HFFc6 (cell line): ENCODE measurements at regions not wholly inside any gene's neighbourhood (a gene's known extent, or its start where the extent isn't known, plus 50 kb on each side); places are given as distances from the start of the nearest gene placed in this dataset.
A peak's percentile ranks its signal among the peaks of the same experiment; 100 is the strongest.
"Not testable (repeated sequence)": the region's sequence is repeated elsewhere in the genome, so short reads cannot be mapped to it uniquely, and the experiment has no call there.

Experiments
- DNase-seq: peaks from one replicate; pipeline ENCODE4 v3.0.0-alpha.2; 2018
- H3K27ac Mint-ChIP-seq: 2 replicates; pipeline ENCODE4 v1.8.0; 2020; ENCODE audit warnings: mild to moderate bottlenecking, mixed read lengths
- H3K27me3 Mint-ChIP-seq: 2 replicates; pipeline ENCODE4 v1.8.0; 2021; ENCODE audit warnings: mild to moderate bottlenecking, moderate library complexity, mixed read lengths; ENCODE audit not compliant: insufficient read depth
- H3K36me3 Mint-ChIP-seq: 2 replicates; pipeline ENCODE4 v1.8.0; 2021; ENCODE audit warnings: low read depth, mixed read lengths
- H3K4me1 Mint-ChIP-seq: 2 replicates; pipeline ENCODE4 v1.8.0; 2020; ENCODE audit warnings: low read depth, mixed read lengths
- H3K4me3 Mint-ChIP-seq: 2 replicates; pipeline ENCODE4 v1.8.0; 2020; ENCODE audit warnings: mild to moderate bottlenecking, moderate library complexity, mixed read lengths
- H3K9me3 Mint-ChIP-seq: 2 replicates; pipeline ENCODE4 v1.8.0; 2020; ENCODE audit warnings: mild to moderate bottlenecking, mixed read lengths
- TF ChIP-seq, protein P1 (sequence below): fragments of 200-600 bp; sonication (generic); IDR thresholded peaks from 2 replicates; pipeline ENCODE4 v1.5.0; 2021; ENCODE audit warnings: antibody characterized with exemption, mild to moderate bottlenecking

DNA sequence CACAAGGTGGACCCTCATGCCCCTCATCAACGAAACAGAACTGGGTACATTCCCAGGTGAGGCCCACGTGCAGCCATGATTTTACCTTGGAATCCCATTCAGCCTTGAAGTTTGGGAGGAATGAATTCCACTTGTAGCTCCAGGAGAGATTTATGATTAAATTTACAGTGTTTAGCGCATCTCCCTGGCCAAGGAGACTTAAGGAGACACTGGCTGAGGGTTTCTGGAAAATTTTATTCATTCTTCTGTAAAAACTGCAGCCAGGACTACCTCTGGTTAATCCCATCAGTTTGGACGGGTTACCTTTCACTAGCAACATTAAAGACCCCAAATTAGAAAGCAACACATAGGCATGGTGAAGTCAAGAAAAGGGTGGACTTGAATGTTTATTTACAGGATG, 87.2 kb upstream of the SMURF2 start:
- no peak overlapping the region for H3K4me3 Mint-ChIP-seq
- no peak overlapping the region for H3K27ac Mint-ChIP-seq
- no peaks in the 10 kb centered on the region for H3K9me3 Mint-ChIP-seq
- peaks cover 25% of the 10 kb centered on the region for H3K36me3 Mint-ChIP-seq
- no peak for DNase-seq
- H3K27me3 Mint-ChIP-seq: no peaks in the 10 kb centered on the region
- peaks cover 30% of the 10 kb centered on the region for H3K4me1 Mint-ChIP-seq
- TF ChIP-seq, protein P1, sequence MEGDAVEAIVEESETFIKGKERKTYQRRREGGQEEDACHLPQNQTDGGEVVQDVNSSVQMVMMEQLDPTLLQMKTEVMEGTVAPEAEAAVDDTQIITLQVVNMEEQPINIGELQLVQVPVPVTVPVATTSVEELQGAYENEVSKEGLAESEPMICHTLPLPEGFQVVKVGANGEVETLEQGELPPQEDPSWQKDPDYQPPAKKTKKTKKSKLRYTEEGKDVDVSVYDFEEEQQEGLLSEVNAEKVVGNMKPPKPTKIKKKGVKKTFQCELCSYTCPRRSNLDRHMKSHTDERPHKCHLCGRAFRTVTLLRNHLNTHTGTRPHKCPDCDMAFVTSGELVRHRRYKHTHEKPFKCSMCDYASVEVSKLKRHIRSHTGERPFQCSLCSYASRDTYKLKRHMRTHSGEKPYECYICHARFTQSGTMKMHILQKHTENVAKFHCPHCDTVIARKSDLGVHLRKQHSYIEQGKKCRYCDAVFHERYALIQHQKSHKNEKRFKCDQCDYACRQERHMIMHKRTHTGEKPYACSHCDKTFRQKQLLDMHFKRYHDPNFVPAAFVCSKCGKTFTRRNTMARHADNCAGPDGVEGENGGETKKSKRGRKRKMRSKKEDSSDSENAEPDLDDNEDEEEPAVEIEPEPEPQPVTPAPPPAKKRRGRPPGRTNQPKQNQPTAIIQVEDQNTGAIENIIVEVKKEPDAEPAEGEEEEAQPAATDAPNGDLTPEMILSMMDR: no peak

DNA sequence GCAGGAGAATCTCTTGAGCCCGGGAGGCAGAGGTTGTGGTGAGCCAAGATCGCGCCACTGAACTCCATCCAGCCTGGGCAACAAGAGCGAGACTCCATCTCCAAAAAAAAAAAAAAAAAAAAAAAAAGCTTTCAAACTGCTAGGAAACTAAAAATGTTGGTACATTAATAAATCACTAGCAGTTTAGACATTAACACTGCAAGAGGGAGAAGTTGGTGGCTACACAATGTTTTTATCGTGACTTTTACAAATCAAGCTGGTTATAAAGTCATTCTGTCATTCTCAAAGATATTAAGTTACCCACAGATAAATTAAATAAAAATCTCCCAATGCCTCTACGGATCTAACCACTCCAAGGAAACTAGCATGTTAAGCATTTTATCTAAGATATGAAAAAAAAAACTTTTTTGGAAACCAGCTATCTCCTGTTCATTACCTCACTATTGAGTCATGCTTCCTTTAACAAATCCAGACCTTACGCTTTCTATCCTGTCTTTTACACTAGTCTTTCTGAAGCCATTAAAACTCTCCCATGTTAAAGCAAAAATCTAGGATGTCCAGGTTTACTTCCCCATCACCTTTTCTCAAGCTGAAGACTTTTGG, 85.9 kb upstream of the SMURF2 start:
- peak; percentile 22 for DNase-seq
- H3K9me3 Mint-ChIP-seq: no peaks in the 10 kb centered on the region
- H3K27ac Mint-ChIP-seq: peak overlapping the region; percentile 88
- H3K36me3 Mint-ChIP-seq: peaks cover 17% of the 10 kb centered on the region
- H3K4me1 Mint-ChIP-seq: peaks cover 30% of the 10 kb centered on the region
- H3K4me3 Mint-ChIP-seq: peak overlapping the region; percentile 58
- TF ChIP-seq, protein P1: no peak
- no peaks in the 10 kb centered on the region for H3K27me3 Mint-ChIP-seq

DNA sequence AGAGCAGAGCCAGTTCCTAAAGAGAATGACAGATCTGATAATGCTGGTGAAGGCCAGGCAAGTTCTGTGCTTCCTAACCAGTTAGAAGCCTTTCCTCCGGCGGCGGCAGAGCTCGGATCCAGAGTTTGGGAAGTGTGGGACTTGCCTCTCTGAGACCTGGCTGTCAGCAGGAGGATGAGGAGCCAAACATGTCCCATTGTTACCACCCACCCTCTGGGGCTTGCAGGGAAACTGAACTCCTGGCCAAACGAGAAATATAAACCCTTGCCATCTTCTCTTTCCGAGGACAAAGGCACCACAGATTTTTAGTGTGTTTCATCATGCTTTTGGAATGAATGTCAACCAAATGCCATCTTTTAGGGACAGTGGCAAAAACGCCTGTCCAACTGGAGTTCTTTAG, 80.2 kb upstream of the SMURF2 start:
- no peaks in the 10 kb centered on the region for H3K9me3 Mint-ChIP-seq
- H3K4me1 Mint-ChIP-seq: peaks cover 68% of the 10 kb centered on the region
- TF ChIP-seq, protein P1: no peak
- H3K27ac Mint-ChIP-seq: peak overlapping the region; percentile 85
- peak overlapping the region; percentile 48 for H3K4me3 Mint-ChIP-seq
- no peak for DNase-seq
- H3K36me3 Mint-ChIP-seq: no peaks in the 10 kb centered on the region
- no peaks in the 10 kb centered on the region; the same call in 1 of the 2 replicates for H3K27me3 Mint-ChIP-seq

DNA sequence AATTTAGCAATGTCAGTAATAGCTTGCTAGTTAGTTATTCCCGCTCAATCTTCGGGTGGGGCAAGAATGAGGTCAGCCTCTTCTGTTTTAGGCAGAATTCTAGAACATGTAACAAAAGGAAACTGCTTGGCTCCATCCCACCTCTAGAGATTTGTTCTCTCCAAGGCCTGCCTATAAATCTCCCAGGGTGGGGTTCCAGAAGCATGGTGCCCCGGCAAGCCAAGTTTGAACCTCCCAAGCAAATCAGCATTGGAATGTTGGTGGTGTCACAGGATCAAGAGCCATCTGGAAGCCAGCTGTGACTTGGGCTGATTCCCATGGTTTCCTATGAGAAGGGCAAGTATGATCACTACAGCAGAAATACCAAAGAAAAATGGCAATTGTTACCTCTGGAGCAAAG, 79.8 kb upstream of the SMURF2 start:
- Mint-ChIP-seq H3K4me3 (peak overlapping the region; percentile 48), H3K27ac (peak overlapping the region; percentile 85), H3K4me1 (peaks cover 68% of the 10 kb centered on the region)
- not testable (repeated sequence) for H3K36me3 Mint-ChIP-seq, H3K27me3 Mint-ChIP-seq, H3K9me3 Mint-ChIP-seq
- peak; percentile 53 for DNase-seq

DNA sequence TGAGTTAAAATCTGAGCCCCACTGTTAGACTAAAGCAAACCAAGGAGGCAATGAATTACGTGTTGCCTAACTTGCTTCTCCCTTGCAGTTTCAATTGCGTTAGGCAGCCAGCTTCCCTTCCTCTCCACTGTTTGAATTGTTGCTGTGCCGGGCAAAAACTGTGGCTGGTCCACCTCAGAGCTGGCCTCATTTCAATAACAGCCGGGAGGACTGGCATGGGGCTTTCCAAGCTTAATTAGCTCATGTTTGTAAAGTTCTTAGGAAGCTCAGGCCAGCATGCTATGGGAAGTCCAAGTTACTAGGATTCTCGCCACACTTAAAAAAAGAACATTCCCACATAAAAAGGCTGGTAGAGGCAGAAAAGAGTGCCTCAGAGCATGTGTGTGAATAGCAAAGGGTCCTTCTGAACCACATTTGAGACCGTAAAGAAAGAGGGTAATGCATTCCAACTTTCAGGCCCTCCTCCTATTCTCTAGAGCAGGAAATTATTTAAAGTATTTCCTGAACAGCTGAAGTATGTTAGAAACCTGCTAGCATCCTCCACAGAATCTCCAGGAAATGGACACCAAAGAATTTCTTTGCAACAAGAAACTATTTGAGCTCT, 79.0 kb upstream of the SMURF2 start:
- H3K9me3 Mint-ChIP-seq: no peaks in the 10 kb centered on the region
- H3K27me3 Mint-ChIP-seq: no peaks in the 10 kb centered on the region; the same call in 1 of the 2 replicates
- peak overlapping the region; percentile 75 for H3K4me3 Mint-ChIP-seq
- TF ChIP-seq, protein P1: no peak
- peaks cover 74% of the 10 kb centered on the region for H3K4me1 Mint-ChIP-seq
- peak; percentile 36 for DNase-seq
- H3K36me3 Mint-ChIP-seq: no peaks in the 10 kb centered on the region
- H3K27ac Mint-ChIP-seq: peak overlapping the region; percentile 85

DNA sequence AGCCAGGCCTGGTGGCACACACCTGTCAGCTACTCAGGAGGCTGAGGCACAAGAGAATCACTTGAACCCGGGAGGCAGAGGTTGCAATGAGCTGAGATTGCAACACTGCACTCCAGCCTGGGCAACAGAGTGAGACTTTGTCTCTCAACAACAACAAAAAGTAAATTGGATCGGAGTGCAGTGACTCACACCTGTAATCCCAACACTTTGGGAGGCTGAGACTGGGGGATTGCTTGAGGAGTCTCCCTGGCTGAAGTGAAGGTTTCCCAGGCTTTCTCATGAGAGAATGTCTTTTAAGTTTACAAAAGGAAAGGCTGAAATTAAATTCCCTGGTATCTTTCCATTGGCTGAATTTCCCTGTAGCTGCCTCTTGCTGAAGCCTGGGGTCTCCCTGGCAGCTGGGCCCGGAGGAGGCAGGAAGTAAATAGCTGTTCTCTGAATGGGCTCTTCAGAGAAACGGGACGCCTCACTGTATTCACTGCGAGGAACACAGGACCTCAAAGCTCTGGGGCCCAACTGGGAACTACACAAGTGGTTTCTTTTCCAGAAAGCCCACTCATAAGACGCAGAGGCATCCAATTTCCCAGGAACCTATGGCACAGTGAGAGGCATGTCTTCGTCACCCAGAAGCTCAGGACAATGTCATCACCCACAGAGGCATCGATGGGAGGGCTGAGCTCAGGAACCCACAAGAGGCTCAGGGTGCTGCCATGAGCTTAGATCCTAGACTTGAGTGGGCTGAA, 77.4 kb upstream of the SMURF2 start:
- TF ChIP-seq, protein P1: no peak
- Mint-ChIP-seq H3K27me3 (no peaks in the 10 kb centered on the region; the same call in 1 of the 2 replicates), H3K27ac (peak overlapping the region; percentile 95), H3K4me1 (peaks cover 77% of the 10 kb centered on the region), H3K36me3 (no peaks in the 10 kb centered on the region), H3K4me3 (peak overlapping the region; percentile 58), H3K9me3 (no peaks in the 10 kb centered on the region)
- peak; percentile 72 for DNase-seq
